ENCODE measurements at regions not wholly inside any gene's neighbourhood (a gene's known extent, or its start where the extent isn't known, plus 50 kb on each side); places are given as distances from the start of the nearest gene placed in this dataset.
"Not testable (repeated sequence)": the region's sequence is repeated elsewhere in the genome, so short reads cannot be mapped to it uniquely, and the experiment has no call there.

DNA sequence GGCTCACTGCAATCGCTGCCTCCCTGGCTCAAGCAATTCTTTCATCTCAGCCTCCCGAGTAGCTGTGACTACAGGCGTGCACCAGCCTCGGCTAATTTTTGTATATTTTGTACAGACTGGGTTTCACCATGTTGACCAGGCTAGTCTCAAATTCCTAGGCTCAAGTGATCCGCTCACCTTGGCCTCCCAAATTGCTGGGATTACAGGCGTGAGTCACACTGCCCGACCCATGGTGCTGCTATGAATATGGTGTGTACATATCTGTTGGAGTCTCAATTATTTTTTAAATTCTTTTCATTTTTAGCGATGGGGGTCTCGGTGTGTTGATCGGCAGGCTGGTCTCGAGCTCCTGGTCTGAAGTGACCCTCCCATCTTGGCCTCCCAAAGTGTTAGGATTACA lies 78.0 kb upstream of the PRKX start:
- Histone ChIP-seq H3K27ac (no peak overlapping the region), H3K36me3 (replicated peaks) (no peaks in the 10 kb centered on the region), H3K4me3 (ENCODE audit: low read depth, low read length) (no peak overlapping the region), H3K27me3 (replicated peaks) (peaks cover 3% of the 10 kb centered on the region)
- no peak for DNase-seq
- in situ Hi-C loops (cut with HindIII; ENCODE audit: low pct_ligation_motif_present, low sequenced_read_pairs) = no loop called here
- no peak for TF ChIP-seq CTCF (IDR thresholded peaks at IDR 0.05; ENCODE audit: low read depth, low read length, missing control alignments)

- H3K27ac ChIP-seq = no peak overlapping the region
- DNase-seq = no peak
- H3K27me3 ChIP-seq (replicated peaks) = peaks cover 3% of the 10 kb centered on the region
- H3K4me3 ChIP-seq (ENCODE audit: low read depth, low read length) = no peak overlapping the region
- peak; percentile 17 for TF ChIP-seq CTCF (IDR thresholded peaks at IDR 0.05; ENCODE audit: low read depth, low read length, missing control alignments)
- in situ Hi-C loops (cut with HindIII; ENCODE audit: low pct_ligation_motif_present, low sequenced_read_pairs) = no loop called here
- no peaks in the 10 kb centered on the region for H3K36me3 ChIP-seq (replicated peaks)
Observed at GRCh38 chrX:3788494-3789233, 75.2 kb upstream of the PRKX start.

GRCh38 chrX:3787856-3788255 lies 74.4 kb upstream of the PRKX start:
- no peak for DNase-seq
- in situ Hi-C loops (cut with HindIII; ENCODE audit: low pct_ligation_motif_present, low sequenced_read_pairs) = no loop called here
- no peaks in the 10 kb centered on the region for H3K36me3 ChIP-seq (replicated peaks)
- TF ChIP-seq CTCF (IDR thresholded peaks at IDR 0.05; ENCODE audit: low read depth, low read length, missing control alignments) = no peak
- H3K4me3 ChIP-seq (ENCODE audit: low read depth, low read length) = no peak overlapping the region
- peaks cover 3% of the 10 kb centered on the region for H3K27me3 ChIP-seq (replicated peaks)
- H3K27ac ChIP-seq = no peak overlapping the region

GRCh38 chrX:3785822-3786221 lies 72.4 kb upstream of the PRKX start:
- H3K4me3 ChIP-seq (ENCODE audit: low read depth, low read length); in situ Hi-C loops (cut with HindIII; ENCODE audit: low pct_ligation_motif_present, low sequenced_read_pairs); H3K27ac ChIP-seq; H3K36me3 ChIP-seq (replicated peaks); DNase-seq; H3K27me3 ChIP-seq (replicated peaks): not testable (repeated sequence)

DNA sequence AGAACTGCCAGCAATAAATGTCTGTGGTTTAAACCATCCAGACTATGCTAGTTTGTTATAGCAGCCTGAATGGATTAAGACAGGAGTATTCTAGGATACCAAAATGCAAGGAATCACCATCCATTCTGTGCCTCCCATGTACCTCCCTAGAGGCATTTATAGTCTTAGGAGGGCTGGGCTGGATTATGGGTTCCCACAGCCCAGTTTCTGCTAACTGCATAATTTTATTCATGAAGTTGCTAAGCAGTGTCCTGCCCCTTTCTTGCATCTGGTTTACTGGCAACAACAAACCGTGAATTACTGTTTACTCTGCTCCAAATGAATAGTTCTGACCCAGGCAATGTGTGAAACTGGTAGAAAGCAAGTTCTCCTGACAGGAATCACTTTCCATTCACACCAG lies 67.1 kb upstream of the PRKX start:
- H3K27me3 ChIP-seq (replicated peaks) = no peaks in the 10 kb centered on the region
- H3K4me3 ChIP-seq (ENCODE audit: low read depth, low read length) = no peak overlapping the region
- in situ Hi-C loops (cut with HindIII; ENCODE audit: low pct_ligation_motif_present, low sequenced_read_pairs) = no loop called here
- DNase-seq = no peak
- no peaks in the 10 kb centered on the region for H3K36me3 ChIP-seq (replicated peaks)
- TF ChIP-seq CTCF (IDR thresholded peaks at IDR 0.05; ENCODE audit: low read depth, low read length, missing control alignments) = no peak
- no peak overlapping the region for H3K27ac ChIP-seq

GRCh38 chrX:3779546-3779945 lies 66.1 kb upstream of the PRKX start:
- in situ Hi-C loops (cut with HindIII; ENCODE audit: low pct_ligation_motif_present, low sequenced_read_pairs) = no loop called here
- Histone ChIP-seq H3K36me3 (replicated peaks) (no peaks in the 10 kb centered on the region), H3K27me3 (replicated peaks) (no peaks in the 10 kb centered on the region), H3K4me3 (ENCODE audit: low read depth, low read length) (no peak overlapping the region), H3K27ac (no peak overlapping the region)
- no peak for DNase-seq
- TF ChIP-seq CTCF (IDR thresholded peaks at IDR 0.05; ENCODE audit: low read depth, low read length, missing control alignments) = no peak

All from brain microvascular endothelial cell (primary cell).